ENCODE measurements at regions not wholly inside any gene's neighbourhood (a gene's known extent, or its start where the extent isn't known, plus 50 kb on each side); places are given as distances from the start of the nearest gene placed in this dataset.

- Histone ChIP-seq H3K27ac (ENCODE audit: low read length) (no peak overlapping the region), H3K9me3 (ENCODE audit: low read length) (no peaks in the 10 kb centered on the region), H4K20me1 (ENCODE audit: insufficient read depth) (no peaks in the 10 kb centered on the region), H3K27me3 (ENCODE audit: insufficient read depth, low read depth, low read length) (no peaks in the 10 kb centered on the region), H3K9me2 (ENCODE audit: insufficient read depth, low read length) (no peaks in the 10 kb centered on the region), H3K36me3 (ENCODE audit: insufficient read depth, low read length) (no peaks in the 10 kb centered on the region), H3K4me3 (ENCODE audit: low read length) (no peak overlapping the region), H3K4me2 (ENCODE audit: low read length) (no peak overlapping the region), H3F3A (ENCODE audit: insufficient read depth, low read length, poor library complexity, severe bottlenecking) (no peaks in the 10 kb centered on the region), H2AFZ (ENCODE audit: low read depth, low read length) (no peak overlapping the region), H3K9ac (ENCODE audit: low read length) (no peak overlapping the region), H3K79me2 (replicated peaks; ENCODE audit: insufficient read depth, low read length) (no peaks in the 10 kb centered on the region)
- TF ChIP-seq EZH2 (IDR thresholded peaks at IDR 0.05; ENCODE audit: borderline replicate concordance, insufficient read depth, low read length, poor library complexity, severe bottlenecking) (no peak), EP300 (conservative IDR thresholded peaks at IDR 0.05; ENCODE audit: poor library complexity, severe bottlenecking) (no peak), REST (IDR thresholded peaks at IDR 0.05; ENCODE audit: borderline replicate concordance) (no peak), CTCF (IDR thresholded peaks at IDR 0.05; ENCODE audit: poor library complexity, severe bottlenecking) (no peak), MXI1 (conservative IDR thresholded peaks at IDR 0.05; ENCODE audit: poor library complexity, severe bottlenecking) (no peak), TAF1 (IDR thresholded peaks at IDR 0.05; ENCODE audit: low read depth) (no peak), POLR2AphosphoS5 (IDR thresholded peaks at IDR 0.05) (no peak), SMC3 (conservative IDR thresholded peaks at IDR 0.05; ENCODE audit: poor library complexity) (no peak), RAD21 (conservative IDR thresholded peaks at IDR 0.05) (no peak)
Measured at GRCh38 chr6:14645221-14645620, 527.6 kb downstream of the CD83 start.

- H3K4me2 ChIP-seq (ENCODE audit: low read length) = no peak overlapping the region
- no peak for TF ChIP-seq REST (IDR thresholded peaks at IDR 0.05; ENCODE audit: borderline replicate concordance)
- TF ChIP-seq POLR2AphosphoS5 (IDR thresholded peaks at IDR 0.05) = no peak
- no peak for TF ChIP-seq RAD21 (conservative IDR thresholded peaks at IDR 0.05)
- no peak for TF ChIP-seq MXI1 (conservative IDR thresholded peaks at IDR 0.05; ENCODE audit: poor library complexity, severe bottlenecking)
- TF ChIP-seq EZH2 (IDR thresholded peaks at IDR 0.05; ENCODE audit: borderline replicate concordance, insufficient read depth, low read length, poor library complexity, severe bottlenecking) = no peak
- TF ChIP-seq SMC3 (conservative IDR thresholded peaks at IDR 0.05; ENCODE audit: poor library complexity) = no peak
- TF ChIP-seq EP300 (conservative IDR thresholded peaks at IDR 0.05; ENCODE audit: poor library complexity, severe bottlenecking) = no peak
- no peak for TF ChIP-seq CTCF (IDR thresholded peaks at IDR 0.05; ENCODE audit: poor library complexity, severe bottlenecking)
- TF ChIP-seq TAF1 (IDR thresholded peaks at IDR 0.05; ENCODE audit: low read depth) = no peak
- no peak overlapping the region for H3K27ac ChIP-seq (ENCODE audit: low read length)
- no peaks in the 10 kb centered on the region for H3K9me2 ChIP-seq (ENCODE audit: insufficient read depth, low read length)
- no peaks in the 10 kb centered on the region for H3K27me3 ChIP-seq (ENCODE audit: insufficient read depth, low read depth, low read length)
- no peaks in the 10 kb centered on the region for H3F3A ChIP-seq (ENCODE audit: insufficient read depth, low read length, poor library complexity, severe bottlenecking)
- no peaks in the 10 kb centered on the region for H3K9me3 ChIP-seq (ENCODE audit: low read length)
- H3K36me3 ChIP-seq (ENCODE audit: insufficient read depth, low read length) = no peaks in the 10 kb centered on the region
- H3K79me2 ChIP-seq (replicated peaks; ENCODE audit: insufficient read depth, low read length) = no peaks in the 10 kb centered on the region
- no peak overlapping the region for H2AFZ ChIP-seq (ENCODE audit: low read depth, low read length)
- H4K20me1 ChIP-seq (ENCODE audit: insufficient read depth) = no peaks in the 10 kb centered on the region
- no peak overlapping the region for H3K4me3 ChIP-seq (ENCODE audit: low read length)
- H3K9ac ChIP-seq (ENCODE audit: low read length) = no peak overlapping the region
Measured at GRCh38 chr6:14645841-14646240, 528.3 kb downstream of the CD83 start.
